Chondrocyte (in vitro differentiated cells): ENCODE measurements at regions not wholly inside any gene's neighbourhood (a gene's known extent, or its start where the extent isn't known, plus 50 kb on each side); places are given as distances from the start of the nearest gene placed in this dataset.

ENCODE experiments used
- DNase-seq: peaks from one replicate; pipeline ENCODE4 v3.0.0; 2021; ENCODE audit warnings: mixed read lengths, low spot score
- H3K27ac Mint-ChIP-seq: one replicate; pipeline ENCODE4 v1.8.0; 2021; ENCODE audit warnings: mild to moderate bottlenecking, moderate library complexity, mixed read lengths; ENCODE audit not compliant: unreplicated experiment
- H3K27me3 Mint-ChIP-seq: 2 replicates; pipeline ENCODE4 v1.8.0; 2021; ENCODE audit warnings: low read depth, mixed read lengths
- H3K36me3 Mint-ChIP-seq: 2 replicates; pipeline ENCODE4 v1.8.0; 2021; ENCODE audit warnings: low read depth, mixed read lengths
- H3K4me1 Mint-ChIP-seq: 2 replicates; pipeline ENCODE4 v1.8.0; 2021; ENCODE audit warnings: low read depth, mild to moderate bottlenecking, mixed read lengths
- H3K4me3 Mint-ChIP-seq: one replicate; pipeline ENCODE4 v1.8.0; 2021; ENCODE audit warnings: mild to moderate bottlenecking, moderate library complexity, mixed read lengths; ENCODE audit not compliant: unreplicated experiment
- H3K9me3 Mint-ChIP-seq: 2 replicates; pipeline ENCODE4 v1.8.0; 2021; ENCODE audit warnings: low read depth, mixed read lengths
- TF ChIP-seq, protein P1 (sequence below): fragments of 200-600 bp; sonication (generic); IDR thresholded peaks from 2 replicates; pipeline ENCODE4 v1.5.0; 2021; ENCODE audit warnings: antibody characterized with exemption, mild to moderate bottlenecking, moderate library complexity

DNA sequence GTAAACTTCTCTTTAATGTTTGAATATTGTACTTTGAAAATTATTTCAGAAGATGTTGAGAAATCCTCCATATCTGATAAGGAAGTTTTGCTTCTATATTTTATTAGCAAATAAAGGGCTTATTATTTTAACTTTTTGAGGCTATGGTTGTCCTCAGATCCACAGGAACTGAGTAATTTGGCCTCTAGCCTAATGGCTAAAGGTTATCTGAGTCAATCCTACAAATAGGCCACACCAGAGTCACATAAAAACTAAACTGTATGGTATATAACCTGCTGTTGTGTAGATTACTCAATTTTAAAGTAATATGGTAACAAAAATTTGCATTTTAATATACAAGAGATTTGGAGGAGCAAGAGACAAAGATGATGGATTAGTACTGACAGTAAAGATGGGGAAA is 549.2 kb upstream of the GRAMD2B start:
- TF ChIP-seq, protein P1, sequence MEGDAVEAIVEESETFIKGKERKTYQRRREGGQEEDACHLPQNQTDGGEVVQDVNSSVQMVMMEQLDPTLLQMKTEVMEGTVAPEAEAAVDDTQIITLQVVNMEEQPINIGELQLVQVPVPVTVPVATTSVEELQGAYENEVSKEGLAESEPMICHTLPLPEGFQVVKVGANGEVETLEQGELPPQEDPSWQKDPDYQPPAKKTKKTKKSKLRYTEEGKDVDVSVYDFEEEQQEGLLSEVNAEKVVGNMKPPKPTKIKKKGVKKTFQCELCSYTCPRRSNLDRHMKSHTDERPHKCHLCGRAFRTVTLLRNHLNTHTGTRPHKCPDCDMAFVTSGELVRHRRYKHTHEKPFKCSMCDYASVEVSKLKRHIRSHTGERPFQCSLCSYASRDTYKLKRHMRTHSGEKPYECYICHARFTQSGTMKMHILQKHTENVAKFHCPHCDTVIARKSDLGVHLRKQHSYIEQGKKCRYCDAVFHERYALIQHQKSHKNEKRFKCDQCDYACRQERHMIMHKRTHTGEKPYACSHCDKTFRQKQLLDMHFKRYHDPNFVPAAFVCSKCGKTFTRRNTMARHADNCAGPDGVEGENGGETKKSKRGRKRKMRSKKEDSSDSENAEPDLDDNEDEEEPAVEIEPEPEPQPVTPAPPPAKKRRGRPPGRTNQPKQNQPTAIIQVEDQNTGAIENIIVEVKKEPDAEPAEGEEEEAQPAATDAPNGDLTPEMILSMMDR, result no peak
- H3K27me3 Mint-ChIP-seq, result no peaks in the 10 kb centered on the region
- H3K9me3 Mint-ChIP-seq, result peaks cover 3% of the 10 kb centered on the region
- no peaks in the 10 kb centered on the region for H3K36me3 Mint-ChIP-seq
- no peak overlapping the region for H3K4me3 Mint-ChIP-seq
- no peak for DNase-seq
- no peaks in the 10 kb centered on the region for H3K4me1 Mint-ChIP-seq
- no peak overlapping the region for H3K27ac Mint-ChIP-seq

DNA sequence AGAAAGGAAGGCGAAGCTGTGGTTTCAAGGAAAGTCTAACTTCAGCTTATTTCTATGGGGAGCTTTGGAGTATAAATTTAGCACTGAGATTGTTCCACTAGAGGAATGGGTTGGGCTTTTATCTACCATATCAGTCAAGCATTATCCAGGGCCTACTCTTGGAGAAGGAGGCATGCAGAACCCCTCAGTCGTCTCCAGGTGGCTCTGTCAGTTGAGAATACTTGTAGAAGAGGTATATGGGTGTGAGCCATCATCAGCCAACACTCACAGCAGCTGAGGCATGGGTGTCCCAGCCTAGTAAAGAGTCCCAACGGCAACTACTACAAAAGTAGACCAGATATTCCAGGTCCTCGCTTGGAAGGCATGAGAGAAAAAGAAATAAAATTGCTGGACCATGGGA is 548.5 kb upstream of the GRAMD2B start:
- H3K36me3 Mint-ChIP-seq, result no peaks in the 10 kb centered on the region

DNA sequence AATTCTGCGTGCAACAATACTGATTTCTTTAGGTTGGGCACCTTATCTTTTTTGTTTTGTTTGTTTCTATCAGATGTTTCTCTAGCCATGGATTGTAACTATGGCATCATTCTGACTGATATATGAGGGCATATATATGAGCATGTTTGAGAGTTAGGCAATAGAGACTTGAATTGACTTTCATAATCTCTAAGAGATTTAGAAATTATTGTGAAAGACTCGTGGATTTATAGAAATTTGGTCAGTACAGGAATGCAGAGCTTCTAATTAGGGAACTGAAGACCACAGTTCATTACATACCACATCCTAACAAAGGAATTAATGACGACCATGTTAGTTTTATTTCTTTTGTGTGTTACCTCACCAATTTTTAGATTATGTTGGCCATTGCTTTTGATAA is 546.0 kb upstream of the GRAMD2B start:
- TF ChIP-seq, protein P1, result no peak
- H3K9me3 Mint-ChIP-seq, result peaks cover 3% of the 10 kb centered on the region
- H3K27me3 Mint-ChIP-seq, result no peaks in the 10 kb centered on the region
- no peaks in the 10 kb centered on the region for H3K36me3 Mint-ChIP-seq
- no peaks in the 10 kb centered on the region for H3K4me1 Mint-ChIP-seq
- H3K27ac Mint-ChIP-seq, result no peak overlapping the region
- H3K4me3 Mint-ChIP-seq, result no peak overlapping the region
- no peak for DNase-seq

More for the DNA sequence above, 548.5 kb upstream of the GRAMD2B start:
- TF ChIP-seq, protein P1, result no peak
- Mint-ChIP-seq H3K4me3 (no peak overlapping the region), H3K27me3 (no peaks in the 10 kb centered on the region), H3K4me1 (no peaks in the 10 kb centered on the region), H3K9me3 (peaks cover 3% of the 10 kb centered on the region), H3K27ac (no peak overlapping the region)
- no peak for DNase-seq

DNA sequence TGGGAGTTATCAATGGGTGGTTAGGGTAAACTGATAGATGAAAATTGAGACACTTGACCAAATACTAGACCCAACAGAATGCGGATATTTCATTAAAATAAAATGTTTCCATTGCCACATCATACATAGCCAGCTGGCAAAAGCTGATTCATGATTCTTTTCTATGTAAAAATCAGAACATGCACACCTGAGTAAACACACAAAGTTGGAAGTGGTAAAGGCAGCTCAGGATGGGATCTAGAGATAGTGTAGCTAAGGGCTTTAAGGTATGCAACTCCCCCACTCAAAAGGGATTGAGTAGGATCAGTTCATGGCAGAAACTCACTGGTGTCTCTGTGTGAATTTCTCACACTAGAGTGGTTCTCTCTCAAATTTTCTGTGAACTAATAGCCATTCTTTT is 541.1 kb upstream of the GRAMD2B start:
- TF ChIP-seq, protein P1, result no peak
- no peaks in the 10 kb centered on the region for H3K27me3 Mint-ChIP-seq
- no peak overlapping the region for H3K4me3 Mint-ChIP-seq
- no peaks in the 10 kb centered on the region for H3K36me3 Mint-ChIP-seq
- no peak overlapping the region for H3K27ac Mint-ChIP-seq
- no peaks in the 10 kb centered on the region for H3K4me1 Mint-ChIP-seq
- no peaks in the 10 kb centered on the region for H3K9me3 Mint-ChIP-seq
- DNase-seq, result no peak

DNA sequence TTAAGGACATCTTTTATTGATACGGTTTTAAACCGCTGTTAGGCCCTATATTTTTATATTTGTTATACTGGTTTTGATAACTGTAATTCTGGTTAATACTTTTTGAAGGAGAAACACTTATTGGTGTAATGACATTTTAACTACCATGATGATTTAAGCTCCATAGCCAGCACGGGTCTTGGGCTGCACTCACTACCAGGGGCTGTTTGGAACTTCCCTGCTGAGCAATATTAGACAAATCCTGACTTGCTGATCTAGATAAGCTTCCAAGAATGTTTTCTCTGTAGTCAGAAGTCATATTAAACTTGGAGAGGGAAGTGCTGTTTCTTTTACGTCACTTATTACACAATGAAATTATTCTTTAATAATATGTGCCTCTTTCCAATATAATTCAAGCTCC is 540.0 kb upstream of the GRAMD2B start:
- Mint-ChIP-seq H3K36me3 (no peaks in the 10 kb centered on the region), H3K4me1 (no peaks in the 10 kb centered on the region), H3K27ac (no peak overlapping the region), H3K4me3 (no peak overlapping the region), H3K27me3 (no peaks in the 10 kb centered on the region), H3K9me3 (no peaks in the 10 kb centered on the region)
- TF ChIP-seq, protein P1, result no peak
- no peak for DNase-seq
